Astrocyte of the spinal cord (primary cell): ENCODE measurements at regions not wholly inside any gene's neighbourhood (a gene's known extent, or its start where the extent isn't known, plus 50 kb on each side); places are given as distances from the start of the nearest gene placed in this dataset.

ENCODE experiments used
- DNase-seq: peaks from one replicate; pipeline ENCODE4 v3.0.0; 2011; ENCODE audit warnings: low read depth, low spot score
- H3K4me3 ChIP-seq: 2 replicates; pipeline ENCODE4 v1.5.1; 2011; ENCODE audit warnings: low read depth, mild to moderate bottlenecking, low read length, moderate library complexity
- in situ Hi-C: cut with HindIII; loops from 2 replicates; pipeline ENCODE4 v1.10.0; 2017; ENCODE audit warnings: low sequenced_read_pairs
- TF ChIP-seq, protein P1 (sequence below): IDR thresholded peaks from 2 replicates; pipeline ENCODE4 v1.5.1; 2012; ENCODE audit warnings: low read depth, mild to moderate bottlenecking, low read length, inconsistent platforms

DNA sequence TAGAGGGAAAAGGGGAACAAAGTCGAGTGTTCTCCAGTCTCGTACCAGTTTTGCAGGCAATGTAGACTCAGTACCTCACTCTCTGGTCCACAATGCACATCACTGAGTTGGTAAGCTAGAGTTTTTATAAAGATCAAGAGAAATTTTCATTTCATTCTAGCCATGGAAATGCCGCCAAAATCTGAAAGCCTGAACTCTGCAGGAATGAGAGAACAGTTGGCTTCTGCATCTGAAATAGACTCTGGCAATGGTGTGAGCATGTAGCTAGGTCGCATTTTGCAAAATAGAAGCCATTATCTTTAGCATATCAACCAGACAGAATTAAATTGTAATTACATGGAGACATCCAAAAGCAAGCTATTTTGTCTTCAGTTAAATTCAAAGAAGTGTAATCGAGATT, 381.0 kb downstream of the NOVA1 start:
- no peak for DNase-seq
- in situ Hi-C loops, result no loop called here
- TF ChIP-seq, protein P1, sequence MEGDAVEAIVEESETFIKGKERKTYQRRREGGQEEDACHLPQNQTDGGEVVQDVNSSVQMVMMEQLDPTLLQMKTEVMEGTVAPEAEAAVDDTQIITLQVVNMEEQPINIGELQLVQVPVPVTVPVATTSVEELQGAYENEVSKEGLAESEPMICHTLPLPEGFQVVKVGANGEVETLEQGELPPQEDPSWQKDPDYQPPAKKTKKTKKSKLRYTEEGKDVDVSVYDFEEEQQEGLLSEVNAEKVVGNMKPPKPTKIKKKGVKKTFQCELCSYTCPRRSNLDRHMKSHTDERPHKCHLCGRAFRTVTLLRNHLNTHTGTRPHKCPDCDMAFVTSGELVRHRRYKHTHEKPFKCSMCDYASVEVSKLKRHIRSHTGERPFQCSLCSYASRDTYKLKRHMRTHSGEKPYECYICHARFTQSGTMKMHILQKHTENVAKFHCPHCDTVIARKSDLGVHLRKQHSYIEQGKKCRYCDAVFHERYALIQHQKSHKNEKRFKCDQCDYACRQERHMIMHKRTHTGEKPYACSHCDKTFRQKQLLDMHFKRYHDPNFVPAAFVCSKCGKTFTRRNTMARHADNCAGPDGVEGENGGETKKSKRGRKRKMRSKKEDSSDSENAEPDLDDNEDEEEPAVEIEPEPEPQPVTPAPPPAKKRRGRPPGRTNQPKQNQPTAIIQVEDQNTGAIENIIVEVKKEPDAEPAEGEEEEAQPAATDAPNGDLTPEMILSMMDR, result no peak

DNA sequence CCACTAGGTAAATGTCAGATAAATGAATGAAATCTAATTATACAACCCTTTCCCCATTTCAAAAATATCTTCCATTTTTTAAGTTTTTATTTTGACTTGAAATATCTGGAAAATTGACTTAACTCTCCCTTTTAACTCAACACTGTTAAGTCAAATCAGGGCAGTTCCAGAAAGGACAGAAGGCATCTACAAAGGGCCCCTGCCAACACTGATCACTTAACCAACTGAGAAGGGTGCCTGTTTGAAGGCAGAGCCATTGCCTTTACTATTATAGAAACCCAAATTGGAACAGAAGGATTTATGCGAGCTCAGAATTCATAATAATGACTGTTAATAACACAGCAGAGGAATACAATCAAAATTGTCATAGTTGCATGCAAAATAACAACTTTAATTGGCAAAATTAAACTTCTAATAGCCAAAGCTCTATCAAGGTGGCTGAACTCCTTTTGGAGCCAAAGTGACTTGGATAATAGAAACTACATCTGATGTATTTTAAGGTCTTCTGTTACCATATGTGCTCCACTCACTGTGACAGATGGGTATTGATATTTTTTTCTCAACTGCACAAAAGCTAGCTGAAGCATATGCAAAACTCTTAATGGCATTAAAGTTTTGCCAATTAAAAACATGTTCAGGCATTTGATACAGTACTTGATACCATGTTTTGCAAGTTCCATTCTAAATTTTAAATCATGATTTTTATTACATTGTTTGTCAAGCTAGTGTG, 383.8 kb downstream of the NOVA1 start:
- TF ChIP-seq, protein P1, result no peak
- in situ Hi-C loops, result no loop called here

More for the DNA sequence above, 381.0 kb downstream of the NOVA1 start:
- no peak overlapping the region for H3K4me3 ChIP-seq

DNA sequence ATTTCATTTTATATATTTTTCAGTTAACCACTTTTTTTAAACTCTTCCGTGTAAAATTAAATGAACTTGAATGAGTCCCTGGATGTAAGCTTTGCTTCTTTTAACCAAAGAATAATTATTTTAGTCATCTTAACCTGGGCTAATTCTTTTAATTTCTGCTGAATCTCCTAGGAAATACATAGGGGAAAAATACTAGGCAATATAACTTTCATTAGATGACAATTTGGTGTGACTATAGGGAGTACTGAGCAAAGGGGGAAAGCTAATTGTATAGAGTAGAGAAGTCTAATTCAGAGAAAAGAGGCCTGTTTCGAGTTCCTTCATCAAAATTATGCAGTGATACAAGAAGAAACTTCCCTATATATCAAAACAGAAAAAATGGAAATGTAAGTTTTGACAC, 388.1 kb downstream of the NOVA1 start:
- TF ChIP-seq, protein P1, result no peak
- DNase-seq, result no peak
- no peak overlapping the region for H3K4me3 ChIP-seq
- in situ Hi-C loops, result no loop called here

More for the DNA sequence above, 383.8 kb downstream of the NOVA1 start:
- DNase-seq, result no peak
- no peak overlapping the region for H3K4me3 ChIP-seq

DNA sequence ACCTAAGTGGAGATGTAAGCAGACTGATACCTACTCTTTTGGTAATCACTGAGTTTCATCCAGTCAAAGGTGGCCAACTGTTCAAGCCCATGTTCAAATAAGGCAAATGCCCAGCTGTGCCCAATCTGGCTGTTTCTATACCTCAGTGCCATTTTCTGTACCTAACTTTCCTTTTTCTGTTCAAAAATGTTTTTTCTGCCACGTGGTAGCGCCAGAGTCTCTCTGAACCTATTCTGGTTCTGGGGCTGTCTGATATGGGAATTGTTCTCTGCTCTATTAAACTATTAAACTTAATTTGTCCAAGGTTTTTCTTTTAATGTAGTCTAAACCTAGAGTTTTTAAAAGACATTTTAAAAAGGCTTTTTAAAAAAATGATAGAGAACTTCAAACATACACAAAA, 391.2 kb downstream of the NOVA1 start:
- no peak for DNase-seq
- TF ChIP-seq, protein P1, result no peak
- no peak overlapping the region for H3K4me3 ChIP-seq
- in situ Hi-C loops, result no loop called here

DNA sequence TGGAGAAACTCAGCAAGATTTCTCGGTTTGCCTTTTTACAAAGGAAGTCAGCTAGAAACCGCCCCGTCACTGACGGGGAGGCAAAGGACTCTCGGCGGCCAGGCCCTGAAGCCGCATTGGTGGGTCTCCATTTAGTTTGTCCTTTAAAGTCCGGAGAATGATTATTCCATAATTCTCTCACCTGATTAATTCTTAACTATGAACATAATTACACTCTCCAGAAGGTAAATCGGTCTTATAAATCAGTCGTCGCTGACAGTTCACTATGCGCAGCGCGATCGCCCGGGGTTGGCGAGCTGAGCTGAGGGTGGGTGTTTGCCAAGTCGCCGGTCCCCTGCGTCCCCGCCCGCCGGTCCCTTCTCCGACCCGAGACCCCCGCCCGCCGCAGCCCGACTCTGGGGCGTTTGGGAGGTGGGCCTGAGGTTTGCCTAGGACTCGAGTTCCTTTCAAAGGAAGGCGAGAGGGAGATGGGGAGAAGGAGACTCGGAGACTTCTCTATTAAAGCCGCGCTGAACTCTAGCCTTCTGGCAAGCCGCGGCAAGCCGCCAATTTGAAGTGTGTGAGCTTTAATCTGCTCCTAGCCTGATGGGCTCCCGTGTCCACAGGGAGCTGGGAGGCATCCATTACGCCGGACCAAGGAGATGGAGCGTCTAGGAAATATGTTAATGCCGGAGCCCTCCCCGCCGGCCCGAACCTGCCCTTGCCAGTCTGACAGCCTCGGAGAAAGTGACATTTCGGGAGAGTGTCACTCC, 392.9 kb downstream of the NOVA1 start:
- DNase-seq, result peak; percentile 27
- in situ Hi-C loops, result no loop called here
- H3K4me3 ChIP-seq, result peak overlapping the region; percentile 36
- TF ChIP-seq, protein P1, result no peak

DNA sequence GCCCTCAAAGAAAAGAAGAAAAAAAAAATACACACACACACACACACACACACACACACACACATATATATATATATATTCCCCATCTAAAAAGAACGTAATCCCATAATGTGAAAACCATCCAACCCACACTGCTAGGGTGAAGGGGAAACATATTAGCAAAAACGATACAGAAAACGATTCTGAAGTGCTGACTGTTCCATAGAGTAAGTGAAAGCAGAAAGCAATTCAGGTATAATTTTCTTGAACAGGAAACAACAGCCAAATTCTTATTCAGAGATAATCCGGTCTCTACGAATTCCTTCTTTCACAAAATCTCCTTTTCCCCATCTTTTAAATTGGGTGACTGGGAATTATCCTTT, 393.5 kb downstream of the NOVA1 start:
- no peak overlapping the region for H3K4me3 ChIP-seq
- in situ Hi-C loops, result no loop called here
- peak; percentile 27 for DNase-seq
- TF ChIP-seq, protein P1, result no peak
